ENCODE measurements at regions not wholly inside any gene's neighbourhood (a gene's known extent, or its start where the extent isn't known, plus 50 kb on each side); places are given as distances from the start of the nearest gene placed in this dataset.
"Not testable (repeated sequence)": the region's sequence is repeated elsewhere in the genome, so short reads cannot be mapped to it uniquely, and the experiment has no call there.

- DNase-seq (ENCODE audit: low spot score), result no peak
These were observed 333.3 kb upstream of the CNR1 start for GRCh38 chr6:88499436-88499835.

- DNase-seq (ENCODE audit: low spot score), result not testable (repeated sequence)
These were observed 331.3 kb upstream of the CNR1 start for GRCh38 chr6:88497403-88497802.

- no peak for DNase-seq (ENCODE audit: low spot score)
These were observed 328.4 kb upstream of the CNR1 start for GRCh38 chr6:88494401-88495140.

- DNase-seq (ENCODE audit: low spot score), result no peak
These were observed 327.6 kb upstream of the CNR1 start for GRCh38 chr6:88493717-88494116.

- peak; percentile 19 for DNase-seq (ENCODE audit: low spot score)
These were observed 326.7 kb upstream of the CNR1 start for GRCh38 chr6:88492824-88493223.

- no peak for DNase-seq (ENCODE audit: low spot score)
These were observed 326.1 kb upstream of the CNR1 start for GRCh38 chr6:88492241-88492640.

- DNase-seq (ENCODE audit: low spot score), result no peak
These were observed 325.2 kb upstream of the CNR1 start for GRCh38 chr6:88491266-88491880.

GRCh38 chr6:88490908-88491264, 324.7 kb upstream of the CNR1 start:
- no peak for DNase-seq (ENCODE audit: low spot score)

- DNase-seq (ENCODE audit: low spot score), result no peak
These were observed 324.2 kb upstream of the CNR1 start for GRCh38 chr6:88490195-88490907.

GRCh38 chr6:88483424-88483823, 317.3 kb upstream of the CNR1 start:
- no peak for DNase-seq (ENCODE audit: low spot score)

- peak; percentile 14 for DNase-seq (ENCODE audit: low spot score)
These were observed 316.3 kb upstream of the CNR1 start for GRCh38 chr6:88482465-88482864.

GRCh38 chr6:88481519-88481918, 315.4 kb upstream of the CNR1 start:
- DNase-seq (ENCODE audit: low spot score), result no peak

GRCh38 chr6:88480816-88481215, 314.7 kb upstream of the CNR1 start:
- DNase-seq (ENCODE audit: low spot score), result no peak

GRCh38 chr6:88477413-88477812, 311.3 kb upstream of the CNR1 start:
- no peak for DNase-seq (ENCODE audit: low spot score)

GRCh38 chr6:88476388-88476787, 310.2 kb upstream of the CNR1 start:
- no peak for DNase-seq (ENCODE audit: low spot score)

- DNase-seq (ENCODE audit: low spot score), result no peak
These were observed 308.6 kb upstream of the CNR1 start for GRCh38 chr6:88474720-88475119.

GRCh38 chr6:88473589-88473988, 307.4 kb upstream of the CNR1 start:
- no peak for DNase-seq (ENCODE audit: low spot score)

- DNase-seq (ENCODE audit: low spot score), result no peak
These were observed 306.8 kb upstream of the CNR1 start for GRCh38 chr6:88472851-88473525.

- DNase-seq (ENCODE audit: low spot score), result no peak
These were observed 293.5 kb upstream of the CNR1 start for GRCh38 chr6:88459643-88460042.

- no peak for DNase-seq (ENCODE audit: low spot score)
These were observed 293.0 kb upstream of the CNR1 start for GRCh38 chr6:88459189-88459588.

GRCh38 chr6:88458662-88459061, 292.5 kb upstream of the CNR1 start:
- no peak for DNase-seq (ENCODE audit: low spot score)

- no peak for DNase-seq (ENCODE audit: low spot score)
These were observed 290.2 kb upstream of the CNR1 start for GRCh38 chr6:88456221-88456859.

All from Ammon's horn (tissue), 1 donor.